Activated T-cell treated with anti-CD3 and anti-CD28 coated beads for 1 hour (primary cell): ENCODE measurements at regions not wholly inside any gene's neighbourhood (a gene's known extent, or its start where the extent isn't known, plus 50 kb on each side); places are given as distances from the start of the nearest gene placed in this dataset.
A peak's percentile ranks its signal among the peaks of the same experiment; 100 is the strongest.
"Not testable (repeated sequence)": the region's sequence is repeated elsewhere in the genome, so short reads cannot be mapped to it uniquely, and the experiment has no call there.

Source experiments
- DNase-seq: peaks from one replicate; pipeline ENCODE4 v3.0.0-alpha.2; 2020; ENCODE audit warnings: low read depth

GRCh38 chr12:93080452-93080851 lies 151.4 kb upstream of the EEA1 start:
- DNase-seq = no peak

GRCh38 chr12:93080994-93081809 lies 152.1 kb upstream of the EEA1 start:
- DNase-seq = no peak

GRCh38 chr12:93081810-93082165 lies 152.7 kb upstream of the EEA1 start:
- DNase-seq = no peak

- DNase-seq = no peak
Measured at GRCh38 chr12:93085383-93086287, 156.5 kb upstream of the EEA1 start.

- no peak for DNase-seq
Measured at GRCh38 chr12:93086288-93086727, 157.2 kb upstream of the EEA1 start.

GRCh38 chr12:93087840-93088610 lies 158.9 kb upstream of the EEA1 start:
- no peak for DNase-seq

GRCh38 chr12:93089805-93090569 lies 160.9 kb upstream of the EEA1 start:
- no peak for DNase-seq

GRCh38 chr12:93090731-93091172 lies 161.7 kb upstream of the EEA1 start:
- DNase-seq = no peak

GRCh38 chr12:93091886-93092648 lies 163.0 kb upstream of the EEA1 start:
- DNase-seq = no peak

- DNase-seq = no peak
Measured at GRCh38 chr12:93092649-93092945, 163.5 kb upstream of the EEA1 start.

- no peak for DNase-seq
Measured at GRCh38 chr12:93093243-93093642, 164.1 kb upstream of the EEA1 start.

GRCh38 chr12:93094222-93094621 lies 165.1 kb upstream of the EEA1 start:
- not testable (repeated sequence) for DNase-seq

- no peak for DNase-seq
Measured at GRCh38 chr12:93094988-93095737, 166.1 kb upstream of the EEA1 start.

GRCh38 chr12:93097417-93097816 lies 168.3 kb upstream of the EEA1 start:
- no peak for DNase-seq

- peak; percentile 67 for DNase-seq
Measured at GRCh38 chr12:93098077-93098476, 169.0 kb upstream of the EEA1 start.

GRCh38 chr12:93099792-93100191 lies 170.7 kb upstream of the EEA1 start:
- DNase-seq = no peak

GRCh38 chr12:93100610-93101009 lies 171.5 kb upstream of the EEA1 start:
- DNase-seq = no peak

GRCh38 chr12:93101367-93101766 lies 172.3 kb upstream of the EEA1 start:
- no peak for DNase-seq

- DNase-seq = no peak
Measured at GRCh38 chr12:93102312-93102711, 173.2 kb upstream of the EEA1 start.

- DNase-seq = no peak
Measured at GRCh38 chr12:93102744-93103143, 173.6 kb upstream of the EEA1 start.
